AG09319 (cell line): ENCODE measurements at regions not wholly inside any gene's neighbourhood (a gene's known extent, or its start where the extent isn't known, plus 50 kb on each side); places are given as distances from the start of the nearest gene placed in this dataset.

ENCODE experiments used
- DNase-seq: peaks from one replicate; pipeline ENCODE4 v3.0.0-alpha.2; 2010; ENCODE audit warnings: low read depth; ENCODE audit errors: extremely low read depth
- TF ChIP-seq, protein P1 (sequence below): IDR thresholded peaks from 2 replicates; pipeline ENCODE4 v1.5.1; 2011; ENCODE audit warnings: low read depth, mild to moderate bottlenecking, inconsistent platforms, low read length, moderate library complexity

DNA sequence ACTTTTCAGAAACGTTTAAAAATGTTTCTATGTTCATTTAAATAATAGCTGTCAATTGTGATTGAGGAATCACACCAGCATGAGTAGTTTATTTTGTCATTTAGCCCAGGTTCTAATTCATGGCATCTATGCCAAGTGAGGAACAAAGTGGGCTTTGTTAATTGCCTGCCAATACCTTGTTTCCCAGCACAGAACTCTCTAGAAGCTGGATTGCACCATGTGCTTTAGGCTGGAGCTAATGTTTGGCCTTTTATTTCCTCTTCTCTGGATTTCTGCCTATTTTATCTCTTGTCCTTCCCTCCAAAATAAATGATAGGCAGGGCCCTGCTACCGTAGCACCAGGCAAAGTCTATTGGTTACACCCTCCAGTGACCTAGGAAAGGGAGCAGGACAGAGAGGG is 109.9 kb upstream of the ITGB1 start:
- TF ChIP-seq, protein P1, sequence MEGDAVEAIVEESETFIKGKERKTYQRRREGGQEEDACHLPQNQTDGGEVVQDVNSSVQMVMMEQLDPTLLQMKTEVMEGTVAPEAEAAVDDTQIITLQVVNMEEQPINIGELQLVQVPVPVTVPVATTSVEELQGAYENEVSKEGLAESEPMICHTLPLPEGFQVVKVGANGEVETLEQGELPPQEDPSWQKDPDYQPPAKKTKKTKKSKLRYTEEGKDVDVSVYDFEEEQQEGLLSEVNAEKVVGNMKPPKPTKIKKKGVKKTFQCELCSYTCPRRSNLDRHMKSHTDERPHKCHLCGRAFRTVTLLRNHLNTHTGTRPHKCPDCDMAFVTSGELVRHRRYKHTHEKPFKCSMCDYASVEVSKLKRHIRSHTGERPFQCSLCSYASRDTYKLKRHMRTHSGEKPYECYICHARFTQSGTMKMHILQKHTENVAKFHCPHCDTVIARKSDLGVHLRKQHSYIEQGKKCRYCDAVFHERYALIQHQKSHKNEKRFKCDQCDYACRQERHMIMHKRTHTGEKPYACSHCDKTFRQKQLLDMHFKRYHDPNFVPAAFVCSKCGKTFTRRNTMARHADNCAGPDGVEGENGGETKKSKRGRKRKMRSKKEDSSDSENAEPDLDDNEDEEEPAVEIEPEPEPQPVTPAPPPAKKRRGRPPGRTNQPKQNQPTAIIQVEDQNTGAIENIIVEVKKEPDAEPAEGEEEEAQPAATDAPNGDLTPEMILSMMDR: no peak
- DNase-seq: no peak

DNA sequence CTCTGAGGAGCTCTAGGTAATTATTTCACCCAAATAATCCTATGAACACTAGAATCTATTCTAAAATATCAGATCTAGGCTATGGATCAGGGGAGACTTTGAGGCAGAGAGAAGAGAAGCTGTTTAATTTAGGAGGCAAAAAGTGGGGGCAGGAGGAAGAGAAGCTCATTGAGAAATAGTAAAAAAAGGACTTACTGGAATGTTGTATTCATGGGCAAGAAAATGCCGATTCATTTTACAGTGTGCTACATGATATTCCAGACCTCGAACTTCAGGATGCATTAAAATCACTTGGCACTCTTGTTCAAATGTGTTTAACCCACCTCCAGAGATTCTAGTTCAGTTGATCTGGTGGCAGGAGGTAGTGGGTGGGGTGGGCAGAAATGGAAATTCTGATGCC is 109.5 kb upstream of the ITGB1 start:
- DNase-seq: peak; percentile 12
- TF ChIP-seq, protein P1: no peak

DNA sequence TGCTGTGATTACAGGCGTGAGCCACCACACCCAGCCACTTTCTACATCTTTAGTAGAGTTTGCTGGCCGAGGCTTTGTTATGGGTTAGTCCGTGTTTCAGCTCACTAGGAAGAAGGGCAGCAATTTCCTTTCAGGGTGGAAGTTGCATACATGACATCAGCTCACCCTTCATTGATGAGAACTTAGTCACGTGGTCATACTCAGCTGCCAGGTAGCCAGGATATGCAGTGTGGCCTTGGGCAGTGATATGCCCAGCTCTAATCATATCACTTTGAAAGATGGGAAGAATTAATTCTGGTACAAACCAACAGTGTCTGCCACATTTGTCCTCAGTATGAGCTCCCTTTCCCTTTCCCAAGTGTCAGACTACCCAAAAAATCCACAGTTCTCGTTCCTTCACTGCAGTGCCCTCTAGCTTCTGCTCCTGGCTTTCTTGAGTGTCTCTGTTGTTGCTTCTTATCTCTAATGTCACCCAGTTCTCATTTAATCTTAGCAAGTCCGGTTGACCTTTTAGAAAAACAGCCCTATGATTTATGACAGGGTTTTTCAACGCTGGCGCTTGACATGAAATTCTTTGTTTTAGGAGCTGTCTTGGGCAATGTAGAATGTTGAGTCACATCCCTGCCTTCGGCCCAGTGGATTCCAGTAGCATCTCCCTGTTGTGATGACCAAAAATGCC is 108.7 kb upstream of the ITGB1 start:
- TF ChIP-seq, protein P1: peak; percentile 16
- DNase-seq: no peak

- TF ChIP-seq, protein P1: no peak
- DNase-seq: no peak
Observed at GRCh38 chr10:33065111-33065510, 107.1 kb upstream of the ITGB1 start.

GRCh38 chr10:33064706-33065105 is 106.7 kb upstream of the ITGB1 start:
- no peak for DNase-seq
- TF ChIP-seq, protein P1: no peak

DNA sequence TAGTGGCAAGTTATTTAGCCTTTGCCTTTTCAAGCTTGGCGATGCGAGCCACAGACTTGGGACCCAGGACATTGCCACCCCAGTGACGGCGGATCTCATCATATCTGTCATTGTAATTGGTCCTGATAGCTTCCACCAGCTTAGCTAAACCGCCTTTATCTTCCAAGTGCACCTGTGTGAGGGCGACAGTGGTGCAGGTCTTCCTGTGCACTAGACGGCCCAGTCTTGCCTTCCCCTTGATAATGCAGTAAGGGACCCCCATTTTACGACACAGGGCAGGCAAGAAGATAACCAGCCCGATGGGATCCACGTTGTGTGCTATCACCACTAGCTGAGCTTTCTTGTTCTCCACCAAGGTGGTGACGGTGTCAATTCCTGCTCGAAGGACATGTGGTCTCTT is 99.6 kb upstream of the ITGB1 start:
- TF ChIP-seq, protein P1: no peak
- DNase-seq: no peak

GRCh38 chr10:33056828-33057596 is 99.0 kb upstream of the ITGB1 start:
- TF ChIP-seq, protein P1: no peak
- no peak for DNase-seq
